H9 (cell line): ENCODE measurements at regions not wholly inside any gene's neighbourhood (a gene's known extent, or its start where the extent isn't known, plus 50 kb on each side); places are given as distances from the start of the nearest gene placed in this dataset.

Experiments used
- DNase-seq: peaks from one replicate; pipeline ENCODE4 v3.0.0-alpha.2; 2017
- H2AFZ ChIP-seq: one replicate; pipeline ENCODE4 v1.6.1; 2013; ENCODE audit warnings: mild to moderate bottlenecking, low read length, control low read depth, moderate library complexity
- H2AK5ac ChIP-seq: 2 replicates; pipeline ENCODE4 v1.6.1; 2013; ENCODE audit warnings: low read length, control low read depth, mixed read lengths; ENCODE audit not compliant: insufficient read length
- H2BK120ac ChIP-seq: one replicate; pipeline ENCODE4 v1.6.1; 2013; ENCODE audit warnings: low read depth, mild to moderate bottlenecking, low read length, control low read depth, inconsistent platforms; ENCODE audit not compliant: poor library complexity, severe bottlenecking
- H2BK12ac ChIP-seq: 2 replicates; pipeline ENCODE4 v1.6.1; 2013; ENCODE audit warnings: low read length, control low read depth, mixed read lengths, low read depth; ENCODE audit not compliant: insufficient read length
- H2BK15ac ChIP-seq: 2 replicates; pipeline ENCODE4 v1.6.1; 2013; ENCODE audit warnings: low read depth, low read length, control low read depth
- H2BK20ac ChIP-seq: one replicate; pipeline ENCODE4 v1.6.1; 2013; ENCODE audit warnings: low read depth, mild to moderate bottlenecking, low read length, control low read depth, inconsistent platforms; ENCODE audit not compliant: poor library complexity, severe bottlenecking
- H2BK5ac ChIP-seq: 2 replicates; pipeline ENCODE4 v1.6.1; 2013; ENCODE audit warnings: low read length, control low read depth, mixed read lengths; ENCODE audit not compliant: insufficient read length
- H3K14ac ChIP-seq: 2 replicates; pipeline ENCODE4 v1.6.1; 2013; ENCODE audit warnings: low read length, control low read depth; ENCODE audit not compliant: insufficient read depth
- H3K18ac ChIP-seq: 2 replicates; pipeline ENCODE4 v1.6.1; 2013; ENCODE audit warnings: low read depth, mild to moderate bottlenecking, mixed read lengths, low read length, control low read depth; ENCODE audit not compliant: insufficient read length
- H3K23ac ChIP-seq: 2 replicates; pipeline ENCODE4 v1.6.1; 2013; ENCODE audit warnings: low read length, control low read depth, mixed read lengths, low read depth; ENCODE audit not compliant: insufficient read length
- H3K23me2 ChIP-seq: 2 replicates; pipeline ENCODE4 v1.6.1; 2013; ENCODE audit warnings: low read depth, mild to moderate bottlenecking, mixed read lengths, low read length, control low read depth; ENCODE audit not compliant: insufficient read length, poor library complexity, severe bottlenecking
- H3K27ac ChIP-seq: 2 replicates; pipeline ENCODE4 v1.5.1; 2013; ENCODE audit warnings: low read length, control low read depth, mixed read lengths, low read depth; ENCODE audit not compliant: insufficient read length
- H3K27me3 ChIP-seq: 2 replicates; pipeline ENCODE4 v1.6.1; 2013; ENCODE audit warnings: low read length, control low read depth, inconsistent platforms; ENCODE audit not compliant: insufficient read depth
- H3K4ac ChIP-seq: 2 replicates; pipeline ENCODE4 v1.6.1; 2013; ENCODE audit warnings: low read depth, mild to moderate bottlenecking, control low read depth, inconsistent platforms, low read length, moderate library complexity
- H3K4me1 ChIP-seq: 2 replicates; pipeline ENCODE4 v1.6.1; 2013; ENCODE audit warnings: low read length, control low read depth, inconsistent platforms; ENCODE audit not compliant: insufficient read depth
- H3K4me2 ChIP-seq: 2 replicates; pipeline ENCODE4 v1.6.1; 2013; ENCODE audit warnings: low read length, control low read depth, mixed read lengths; ENCODE audit not compliant: insufficient read length, insufficient read depth
- H3K56ac ChIP-seq: 2 replicates; pipeline ENCODE4 v1.6.1; 2013; ENCODE audit warnings: low read depth, mild to moderate bottlenecking, mixed read lengths, low read length, control low read depth; ENCODE audit not compliant: insufficient read length
- H3K79me1 ChIP-seq: 2 replicates; pipeline ENCODE4 v1.6.1; 2013; ENCODE audit warnings: low read depth, mild to moderate bottlenecking, moderate library complexity, low read length, control low read depth, inconsistent platforms; ENCODE audit not compliant: insufficient read depth, poor library complexity, severe bottlenecking
- H3K79me2 ChIP-seq: 2 replicates; pipeline ENCODE4 v1.6.1; 2013; ENCODE audit warnings: low read length, control low read depth, inconsistent platforms; ENCODE audit not compliant: insufficient read depth
- H3K9ac ChIP-seq: 2 replicates; pipeline ENCODE4 v1.6.1; 2013; ENCODE audit warnings: low read length, control low read depth, mixed read lengths; ENCODE audit not compliant: insufficient read length; ENCODE audit errors: extremely low read depth
- H3K9me3 ChIP-seq: one replicate; pipeline ENCODE4 v1.6.1; 2013; ENCODE audit warnings: low read depth, low read length, inconsistent platforms; ENCODE audit not compliant: control insufficient read depth
- H3T11ph ChIP-seq: one replicate; pipeline ENCODE4 v1.6.1; 2013; ENCODE audit warnings: mild to moderate bottlenecking, low read length, control low read depth, inconsistent platforms
- H4K20me1 ChIP-seq: one replicate; pipeline ENCODE4 v1.6.1; 2013; ENCODE audit not compliant: control insufficient read depth, insufficient read length, insufficient read depth
- H4K5ac ChIP-seq: 2 replicates; pipeline ENCODE4 v1.6.1; 2013; ENCODE audit warnings: low read depth, mild to moderate bottlenecking, mixed read lengths, low read length, control low read depth; ENCODE audit not compliant: insufficient read length
- H4K8ac ChIP-seq: replicated peaks from 2 replicates; pipeline ENCODE4 v1.6.1; 2013; ENCODE audit warnings: low read length, control low read depth, mixed read lengths, low read depth; ENCODE audit not compliant: insufficient read length
- H4K91ac ChIP-seq: 2 replicates; pipeline ENCODE4 v1.6.1; 2013; ENCODE audit warnings: low read depth, mild to moderate bottlenecking, moderate library complexity, mixed read lengths, low read length, control low read depth; ENCODE audit not compliant: insufficient read length
- H3K27ac Mint-ChIP-seq, 3 experiments: 2 replicates in 2 of 3; 3 replicates in 1 of 3; pipeline ENCODE4 v1.8.0; 2020 to 2021; ENCODE audit warnings: mixed read lengths in 3 of 3, mild to moderate bottlenecking in 1 of 3, moderate library complexity in 1 of 3
- H3K27me3 Mint-ChIP-seq: 2 replicates; pipeline ENCODE4 v1.8.0; 2021; ENCODE audit warnings: low read depth, mild to moderate bottlenecking, moderate library complexity, mixed read lengths
- H3K36me3 Mint-ChIP-seq, 3 experiments: 2 replicates in 2 of 3; 3 replicates in 1 of 3; pipeline ENCODE4 v1.8.0; 2020 to 2021; ENCODE audit warnings: low read depth in 3 of 3, mixed read lengths in 3 of 3; ENCODE audit not compliant: insufficient read depth in 1 of 3
- H3K4me1 Mint-ChIP-seq, 2 experiments: 2 replicates each; pipeline ENCODE4 v1.8.0; 2020; ENCODE audit warnings: mixed read lengths in 2 of 2
- H3K4me3 Mint-ChIP-seq, 2 experiments: 2 replicates in 1 of 2; 3 replicates in 1 of 2; pipeline ENCODE4 v1.8.0; 2020 to 2021; ENCODE audit warnings: mild to moderate bottlenecking in 2 of 2, mixed read lengths in 2 of 2, moderate library complexity in 1 of 2
- H3K9me3 Mint-ChIP-seq, 2 experiments: 2 replicates in 1 of 2; 3 replicates in 1 of 2; pipeline ENCODE4 v1.8.0; 2020; ENCODE audit warnings: mild to moderate bottlenecking in 2 of 2, mixed read lengths in 2 of 2, moderate library complexity in 1 of 2
- TF ChIP-seq, protein P1 (sequence below): fragments of 200-600 bp; sonication (generic); conservative IDR thresholded peaks from 3 replicates; pipeline ENCODE4 v1.8.0; 2021; ENCODE audit warnings: antibody characterized with exemption, mild to moderate bottlenecking

DNA sequence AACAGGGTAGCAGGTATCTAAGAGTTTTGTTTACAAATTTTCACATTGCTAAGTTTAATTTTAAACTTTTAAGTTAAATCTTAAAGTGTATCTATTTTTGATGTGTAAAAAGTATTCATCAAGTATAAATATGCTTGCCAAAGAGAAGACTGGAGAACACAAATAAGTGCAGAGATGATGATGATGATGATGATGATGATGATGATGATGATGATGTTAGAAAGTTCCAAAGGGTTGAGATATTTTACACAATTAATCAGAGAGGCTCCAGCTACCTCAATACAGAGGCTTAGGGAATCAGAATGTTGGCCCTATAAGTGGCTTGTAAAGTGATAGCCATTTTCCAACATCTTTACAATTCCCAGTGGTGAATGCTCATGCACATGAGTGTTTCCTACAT is 209.0 kb upstream of the NPVF start:
- Histone ChIP-seq H2BK5ac (no peak overlapping the region), H3K4me1 (no peaks in the 10 kb centered on the region), H3K56ac (no peak overlapping the region), H3K18ac (no peak overlapping the region), H3K79me2 (no peaks in the 10 kb centered on the region), H4K91ac (no peak overlapping the region), H3K4ac (no peak overlapping the region), H3K23ac (no peak overlapping the region), H3K27me3 (no peaks in the 10 kb centered on the region), H3K79me1 (no peaks in the 10 kb centered on the region), H3T11ph (no peak overlapping the region), H4K20me1 (no peaks in the 10 kb centered on the region), H3K9ac (no peak overlapping the region), H2BK20ac (no peak overlapping the region), H2BK120ac (no peak overlapping the region), H3K9me3 (no peaks in the 10 kb centered on the region), H4K5ac (no peak overlapping the region), H2AK5ac (no peak overlapping the region), H4K8ac (no peak overlapping the region), H2BK15ac (no peak overlapping the region), H3K23me2 (no peaks in the 10 kb centered on the region), H3K14ac (no peak overlapping the region), H3K27ac (no peak overlapping the region), H2AFZ (no peak overlapping the region), H2BK12ac (no peak overlapping the region), H3K4me2 (no peak overlapping the region)
- Mint-ChIP-seq H3K27ac (no peak overlapping the region), H3K9me3 (peaks cover 32 to 36% of the 10 kb centered on the region in 2 experiments), H3K4me3 (no peak overlapping the region), H3K27me3 (peaks cover 5% of the 10 kb centered on the region), H3K36me3 (peaks cover 5 to 23% (median 10%) of the 10 kb centered on the region in 3 experiments; a peak in 6 of 7 replicates), H3K4me1 (no peaks in the 10 kb centered on the region)
- TF ChIP-seq, protein P1, sequence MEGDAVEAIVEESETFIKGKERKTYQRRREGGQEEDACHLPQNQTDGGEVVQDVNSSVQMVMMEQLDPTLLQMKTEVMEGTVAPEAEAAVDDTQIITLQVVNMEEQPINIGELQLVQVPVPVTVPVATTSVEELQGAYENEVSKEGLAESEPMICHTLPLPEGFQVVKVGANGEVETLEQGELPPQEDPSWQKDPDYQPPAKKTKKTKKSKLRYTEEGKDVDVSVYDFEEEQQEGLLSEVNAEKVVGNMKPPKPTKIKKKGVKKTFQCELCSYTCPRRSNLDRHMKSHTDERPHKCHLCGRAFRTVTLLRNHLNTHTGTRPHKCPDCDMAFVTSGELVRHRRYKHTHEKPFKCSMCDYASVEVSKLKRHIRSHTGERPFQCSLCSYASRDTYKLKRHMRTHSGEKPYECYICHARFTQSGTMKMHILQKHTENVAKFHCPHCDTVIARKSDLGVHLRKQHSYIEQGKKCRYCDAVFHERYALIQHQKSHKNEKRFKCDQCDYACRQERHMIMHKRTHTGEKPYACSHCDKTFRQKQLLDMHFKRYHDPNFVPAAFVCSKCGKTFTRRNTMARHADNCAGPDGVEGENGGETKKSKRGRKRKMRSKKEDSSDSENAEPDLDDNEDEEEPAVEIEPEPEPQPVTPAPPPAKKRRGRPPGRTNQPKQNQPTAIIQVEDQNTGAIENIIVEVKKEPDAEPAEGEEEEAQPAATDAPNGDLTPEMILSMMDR = no peak
- no peak for DNase-seq
